Sigmoid colon (tissue), 6 donors: ENCODE measurements at regions not wholly inside any gene's neighbourhood (a gene's known extent, or its start where the extent isn't known, plus 50 kb on each side); places are given as distances from the start of the nearest gene placed in this dataset.

Experiments
- DNase-seq: peaks from one replicate; pipeline ENCODE4 v3.0.0-alpha.2; 2019
- H3K27ac ChIP-seq, 4 donors: fragments of 200-600 bp; sonication (generic); one replicate each; pipeline ENCODE4 v1.5.1; 2016 to 2019; ENCODE audit warnings: mild to moderate bottlenecking in 1 of 4
- H3K27me3 ChIP-seq, 3 donors: fragments of 200-600 bp; sonication (generic); one replicate each; pipeline ENCODE4 v1.5.1; 2019; ENCODE audit warnings: mild to moderate bottlenecking in 1 of 3
- H3K36me3 ChIP-seq, 4 donors: fragments of 200-600 bp; sonication (generic); one replicate each; pipeline ENCODE4 v1.5.1; 2016 to 2019
- H3K4me1 ChIP-seq, 4 donors: fragments of 200-600 bp; sonication (generic); one replicate each; pipeline ENCODE4 v1.5.1; 2017 to 2019
- H3K4me3 ChIP-seq, 4 donors: fragments of 200-600 bp; sonication (generic); one replicate each; pipeline ENCODE4 v1.5.1; 2017 to 2019; ENCODE audit warnings: mild to moderate bottlenecking in 2 of 4, moderate library complexity in 1 of 4
- H3K9me3 ChIP-seq, 4 donors: fragments of 200-600 bp in 3 of 4; sonication (generic) in 3 of 4; one replicate each; pipeline versions ENCODE4 v1.5.1 to v1.6.1; 2013 to 2019
- EP300 ChIP-seq, 4 donors: sonication (generic); formaldehyde crosslinking; IDR thresholded peaks; one replicate each; pipeline ENCODE4 v1.6.1; 2017; ENCODE audit warnings: antibody characterized with exemption in 4 of 4
- POLR2A ChIP-seq, 2 donors: fragments of 450-650 bp; IDR thresholded peaks; one replicate each; pipeline ENCODE4 v1.6.1; 2016; ENCODE audit warnings: antibody characterized with exemption in 2 of 2, mild to moderate bottlenecking in 2 of 2, moderate library complexity in 2 of 2
- POLR2AphosphoS5 ChIP-seq, 4 donors: sonication (generic); formaldehyde crosslinking; IDR thresholded peaks; one replicate each; pipeline ENCODE4 v1.6.1; 2017; ENCODE audit warnings: antibody characterized with exemption in 4 of 4
- WGBS, 2 donors: extraction: QIAGEN DNeasy Blood & Tissue Kit; methylation state at CpG; one replicate each; pipeline ENCODE4 v1.1.7; 2013; 5-methylcytosine and 5-hydroxymethylcytosine counted together
- intact Hi-C: fragments of 100-400 bp; cut with DNase I; formaldehyde crosslinking; loops from one replicate; pipeline ENCODE4 v1.15.1; 2023
- TF ChIP-seq, protein P1 (sequence below), 4 experiments: fragments of 450-650 bp in 3 of 4; fragments of 200-600 bp in 1 of 4; IDR thresholded peaks; one replicate each; pipeline ENCODE4 v1.5.1; 2016 to 2019; ENCODE audit warnings: antibody characterized with exemption in 4 of 4, mild to moderate bottlenecking in 3 of 4, moderate library complexity in 2 of 4
- donor health status: healthy with polysubstance abuse.
- donor health status: healthy.

- no peak overlapping the region for H3K4me3 ChIP-seq
- TF ChIP-seq POLR2A (IDR thresholded peaks at IDR 0.05) (no peak), EP300 (IDR thresholded peaks at IDR 0.05) (no peak), POLR2AphosphoS5 (IDR thresholded peaks at IDR 0.05) (no peak)
- TF ChIP-seq, protein P1, sequence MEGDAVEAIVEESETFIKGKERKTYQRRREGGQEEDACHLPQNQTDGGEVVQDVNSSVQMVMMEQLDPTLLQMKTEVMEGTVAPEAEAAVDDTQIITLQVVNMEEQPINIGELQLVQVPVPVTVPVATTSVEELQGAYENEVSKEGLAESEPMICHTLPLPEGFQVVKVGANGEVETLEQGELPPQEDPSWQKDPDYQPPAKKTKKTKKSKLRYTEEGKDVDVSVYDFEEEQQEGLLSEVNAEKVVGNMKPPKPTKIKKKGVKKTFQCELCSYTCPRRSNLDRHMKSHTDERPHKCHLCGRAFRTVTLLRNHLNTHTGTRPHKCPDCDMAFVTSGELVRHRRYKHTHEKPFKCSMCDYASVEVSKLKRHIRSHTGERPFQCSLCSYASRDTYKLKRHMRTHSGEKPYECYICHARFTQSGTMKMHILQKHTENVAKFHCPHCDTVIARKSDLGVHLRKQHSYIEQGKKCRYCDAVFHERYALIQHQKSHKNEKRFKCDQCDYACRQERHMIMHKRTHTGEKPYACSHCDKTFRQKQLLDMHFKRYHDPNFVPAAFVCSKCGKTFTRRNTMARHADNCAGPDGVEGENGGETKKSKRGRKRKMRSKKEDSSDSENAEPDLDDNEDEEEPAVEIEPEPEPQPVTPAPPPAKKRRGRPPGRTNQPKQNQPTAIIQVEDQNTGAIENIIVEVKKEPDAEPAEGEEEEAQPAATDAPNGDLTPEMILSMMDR (IDR thresholded peaks at IDR 0.05): no peak
- intact Hi-C loops: no loop called here
- DNase-seq: no peak
- H3K9me3 ChIP-seq: no peaks in the 10 kb centered on the region
- WGBS, 2 donors: 81 to 82% methylated on average over 5 of the region's 5 CpGs
- no peak overlapping the region for H3K27ac ChIP-seq
- H3K27me3 ChIP-seq: no peaks in the 10 kb centered on the region
- H3K36me3 ChIP-seq: no peaks in the 10 kb centered on the region
- H3K4me1 ChIP-seq: no peaks in the 10 kb centered on the region
These were observed 393.4 kb downstream of the ZNF608 start for GRCh38 chr5:124353016-124353415.

GRCh38 chr5:124352312-124352711 is 394.1 kb downstream of the ZNF608 start:
- no peaks in the 10 kb centered on the region for H3K9me3 ChIP-seq
- no peak for DNase-seq
- H3K4me3 ChIP-seq: no peak overlapping the region
- H3K27me3 ChIP-seq: no peaks in the 10 kb centered on the region
- no peaks in the 10 kb centered on the region for H3K36me3 ChIP-seq
- 67 to 90% methylated on average over 4 of the region's 4 CpGs for WGBS, 2 donors
- no peak overlapping the region for H3K27ac ChIP-seq
- TF ChIP-seq POLR2A (IDR thresholded peaks at IDR 0.05) (no peak), POLR2AphosphoS5 (IDR thresholded peaks at IDR 0.05) (no peak), EP300 (IDR thresholded peaks at IDR 0.05) (no peak)
- TF ChIP-seq, protein P1 (IDR thresholded peaks at IDR 0.05): no peak
- intact Hi-C loops: no loop called here
- H3K4me1 ChIP-seq: no peaks in the 10 kb centered on the region

DNA sequence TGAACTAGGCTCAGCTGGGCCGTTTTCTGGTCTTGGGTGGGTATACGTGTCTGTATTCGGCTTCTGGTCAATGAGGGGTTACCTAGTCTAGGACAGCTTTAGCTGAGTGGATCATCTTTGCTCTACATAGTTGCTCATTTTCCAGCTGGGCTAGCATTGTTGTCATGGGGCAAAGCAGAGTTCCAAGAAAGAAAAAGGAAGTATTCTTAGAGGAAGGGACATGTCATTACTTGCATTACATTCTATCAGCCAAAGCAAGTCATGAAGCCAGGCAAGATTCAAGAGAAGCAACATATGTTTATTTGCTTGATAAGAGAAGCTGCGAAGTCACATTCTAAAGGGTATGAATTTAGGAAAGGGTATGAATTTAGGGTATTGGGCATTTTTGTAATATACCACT is 396.5 kb downstream of the ZNF608 start:
- intact Hi-C loops: no loop called here
- Histone ChIP-seq H3K27me3 (no peaks in the 10 kb centered on the region), H3K4me3 (no peak overlapping the region), H3K27ac (no peak overlapping the region), H3K9me3 (no peaks in the 10 kb centered on the region), H3K4me1 (no peaks in the 10 kb centered on the region), H3K36me3 (no peaks in the 10 kb centered on the region)
- no peak for DNase-seq
- WGBS, 2 donors: 96 to 97% methylated on average over 4 of the region's 4 CpGs
- TF ChIP-seq, protein P1 (IDR thresholded peaks at IDR 0.05): no peak

- Histone ChIP-seq H3K27me3 (no peaks in the 10 kb centered on the region), H3K9me3 (no peaks in the 10 kb centered on the region), H3K36me3 (no peaks in the 10 kb centered on the region), H3K27ac (peak overlapping the region in 1 of 4 donors; percentile 25), H3K4me3 (no peak overlapping the region), H3K4me1 (peaks cover 0 to 38% (median 32%) of the 10 kb centered on the region in 4 donors)
- intact Hi-C loops: no loop called here
- 84 to 85% methylated on average over 5 of the region's 5 CpGs for WGBS, 2 donors
- no peak for DNase-seq
- TF ChIP-seq POLR2AphosphoS5 (IDR thresholded peaks at IDR 0.05): peak in 1 of 4 donors; percentile 26
- TF ChIP-seq, protein P1 (IDR thresholded peaks at IDR 0.05): no peak
These were observed 403.0 kb downstream of the ZNF608 start for GRCh38 chr5:124343451-124343867.

- DNase-seq: no peak
- intact Hi-C loops: no loop called here
- Histone ChIP-seq H3K27me3 (no peaks in the 10 kb centered on the region), H3K36me3 (no peaks in the 10 kb centered on the region), H3K4me1 (peaks cover 0 to 38% (median 32%) of the 10 kb centered on the region in 4 donors), H3K4me3 (no peak overlapping the region), H3K9me3 (no peaks in the 10 kb centered on the region), H3K27ac (peak overlapping the region in 2 of 4 donors; percentile 25 to 52)
- TF ChIP-seq POLR2AphosphoS5 (IDR thresholded peaks at IDR 0.05) (no peak), POLR2A (IDR thresholded peaks at IDR 0.05) (no peak)
- WGBS, 2 donors: 59 to 72% methylated on average over 1 of the region's 1 CpG
These were observed 403.5 kb downstream of the ZNF608 start for GRCh38 chr5:124342986-124343385.
